Fibroblast of the conjunctiva (primary cell): ENCODE measurements at regions not wholly inside any gene's neighbourhood (a gene's known extent, or its start where the extent isn't known, plus 50 kb on each side); places are given as distances from the start of the nearest gene placed in this dataset.

Source experiments
- DNase-seq: peaks from one replicate; pipeline ENCODE4 v3.0.0-alpha.2; 2010; ENCODE audit warnings: low read depth

GRCh38 chr18:25724997-25725396 is 365.4 kb downstream of the SS18 start:
- no peak for DNase-seq

GRCh38 chr18:25724121-25724520 is 366.3 kb downstream of the SS18 start:
- DNase-seq: no peak

- DNase-seq: no peak
Observed at GRCh38 chr18:25713103-25713502, 361.1 kb upstream of the ZNF521 start.

GRCh38 chr18:25710981-25711380 is 359.0 kb upstream of the ZNF521 start:
- DNase-seq: no peak

- DNase-seq: no peak
Observed at GRCh38 chr18:25705650-25706049, 353.7 kb upstream of the ZNF521 start.

- no peak for DNase-seq
Observed at GRCh38 chr18:25704494-25704893, 352.5 kb upstream of the ZNF521 start.

GRCh38 chr18:25704071-25704470 is 352.1 kb upstream of the ZNF521 start:
- no peak for DNase-seq

- no peak for DNase-seq
Observed at GRCh38 chr18:25701821-25702220, 349.9 kb upstream of the ZNF521 start.

- DNase-seq: no peak
Observed at GRCh38 chr18:25686960-25687500, 335.1 kb upstream of the ZNF521 start.

GRCh38 chr18:25685088-25685487 is 333.1 kb upstream of the ZNF521 start:
- no peak for DNase-seq

GRCh38 chr18:25679491-25679890 is 327.5 kb upstream of the ZNF521 start:
- DNase-seq: no peak

GRCh38 chr18:25678221-25678620 is 326.3 kb upstream of the ZNF521 start:
- DNase-seq: no peak

GRCh38 chr18:25675123-25675850 is 323.3 kb upstream of the ZNF521 start:
- no peak for DNase-seq

GRCh38 chr18:25674183-25674582 is 322.2 kb upstream of the ZNF521 start:
- DNase-seq: no peak

- no peak for DNase-seq
Observed at GRCh38 chr18:25672490-25672889, 320.5 kb upstream of the ZNF521 start.

GRCh38 chr18:25669741-25670140 is 317.8 kb upstream of the ZNF521 start:
- no peak for DNase-seq

GRCh38 chr18:25662272-25662671 is 310.3 kb upstream of the ZNF521 start:
- no peak for DNase-seq

GRCh38 chr18:25661831-25662230 is 309.9 kb upstream of the ZNF521 start:
- DNase-seq: no peak

GRCh38 chr18:25659541-25659940 is 307.6 kb upstream of the ZNF521 start:
- no peak for DNase-seq

GRCh38 chr18:25658476-25658875 is 306.5 kb upstream of the ZNF521 start:
- no peak for DNase-seq

GRCh38 chr18:25651553-25651952 is 299.6 kb upstream of the ZNF521 start:
- no peak for DNase-seq

GRCh38 chr18:25650201-25650941 is 298.4 kb upstream of the ZNF521 start:
- peak; percentile 75 for DNase-seq

- no peak for DNase-seq
Observed at GRCh38 chr18:25648716-25649260, 296.8 kb upstream of the ZNF521 start.
